OCI-LY7 (cell line): ENCODE measurements at regions not wholly inside any gene's neighbourhood (a gene's known extent, or its start where the extent isn't known, plus 50 kb on each side); places are given as distances from the start of the nearest gene placed in this dataset.
"Not testable (repeated sequence)": the region's sequence is repeated elsewhere in the genome, so short reads cannot be mapped to it uniquely, and the experiment has no call there.

Source experiments
- BruUV-seq: library from RNA; stranded (reverse); fragments of 400-500 nt; replicated peaks from 2 replicates; lab custom pipeline; 2021; lab: Mats Ljungman, UMichigan
- CTCF ChIA-PET: fragments of 300-600 bp; sonication (Branson Sonifier 250); formaldehyde crosslinking; loops from one replicate; lab custom pipeline; 2022; ENCODE audit warnings: antibody characterized with exemption; ENCODE audit not compliant: unreplicated experiment; lab: Charles Lee
- POLR2A ChIA-PET: fragments of 300-600 bp; sonication (Branson Sonifier 250); formaldehyde crosslinking; loops from one replicate; lab custom pipeline; 2022; ENCODE audit warnings: antibody characterized with exemption; lab: Charles Lee
- DNase-seq: peaks from one replicate; pipeline ENCODE4 v3.0.0-alpha.2; 2015; ENCODE audit warnings: low spot score
- H2AFZ ChIP-seq: fragments of 200-600 bp; sonication (generic), shearing (Covaris generic); 2 replicates; pipeline ENCODE4 v1.6.1; 2014; ENCODE audit warnings: mild to moderate bottlenecking, antibody characterized with exemption, low read length, moderate library complexity
- H3K27ac ChIP-seq: fragments of 200-600 bp; sonication (generic); 2 replicates; pipeline ENCODE4 v1.5.1; 2014; ENCODE audit warnings: mixed run types, low read depth, mild to moderate bottlenecking, moderate library complexity, low read length, inconsistent platforms; ENCODE audit not compliant: poor library complexity, severe bottlenecking
- H3K36me3 ChIP-seq: fragments of 200-600 bp; sonication (generic); 2 replicates; pipeline ENCODE4 v1.6.1; 2014; ENCODE audit warnings: mild to moderate bottlenecking, antibody characterized with exemption, low read length, moderate library complexity, mixed read lengths; ENCODE audit not compliant: insufficient read depth
- H3K4me1 ChIP-seq: fragments of 200-600 bp; sonication (generic); 2 replicates; pipeline ENCODE4 v1.5.1; 2014; ENCODE audit warnings: mild to moderate bottlenecking, low read length; ENCODE audit not compliant: insufficient read depth, poor library complexity, severe bottlenecking
- H3K4me2 ChIP-seq: fragments of 200-600 bp; sonication (generic); 2 replicates; pipeline ENCODE4 v1.6.1; 2014; ENCODE audit warnings: mild to moderate bottlenecking, low read length
- H3K4me3 ChIP-seq: fragments of 200-600 bp; sonication (generic); 2 replicates; pipeline ENCODE4 v1.5.1; 2014; ENCODE audit warnings: mild to moderate bottlenecking, low read depth, low read length; ENCODE audit not compliant: poor library complexity, severe bottlenecking
- H3K79me2 ChIP-seq: fragments of 200-600 bp; sonication (generic); 2 replicates; pipeline ENCODE4 v1.6.1; 2016; ENCODE audit warnings: low read depth, mild to moderate bottlenecking, low read length, moderate library complexity, mixed read lengths; ENCODE audit not compliant: insufficient read depth
- H3K9me2 ChIP-seq: fragments of 200-600 bp; sonication (generic); 2 replicates; pipeline ENCODE4 v1.6.1; 2016; ENCODE audit warnings: mild to moderate bottlenecking, low read length, mixed read lengths; ENCODE audit not compliant: insufficient read depth
- H3K9me3 ChIP-seq: fragments of 200-600 bp; sonication (generic); 2 replicates; pipeline ENCODE4 v1.6.1; 2014; ENCODE audit warnings: mild to moderate bottlenecking, mixed run types, low read length, mixed read lengths
- H4K20me1 ChIP-seq: fragments of 200-600 bp; sonication (generic); 2 replicates; pipeline ENCODE4 v1.6.1; 2014; ENCODE audit warnings: mild to moderate bottlenecking, antibody characterized with exemption, low read length, moderate library complexity, mixed read lengths; ENCODE audit not compliant: insufficient read depth
- EZH2phosphoT487 ChIP-seq: fragments of 200-600 bp; sonication (generic); IDR thresholded peaks from 2 replicates; pipeline ENCODE4 v1.6.1; 2018; ENCODE audit warnings: low read depth, borderline replicate concordance, mild to moderate bottlenecking, mixed run types, antibody characterized with exemption, low read length, moderate library complexity, mixed read lengths
- intact Hi-C: fragments of 100-400 bp; cut with micrococcal nuclease; formaldehyde crosslinking; loops from one replicate; pipeline ENCODE4 v1.10.0; 2022; ENCODE audit not compliant: unreplicated experiment
- TF ChIP-seq, protein P1 (sequence below): fragments of 200-600 bp; sonication (generic); conservative IDR thresholded peaks from 2 replicates; pipeline ENCODE4 v1.5.1; 2014; ENCODE audit warnings: mild to moderate bottlenecking, antibody characterized with exemption, low read length, moderate library complexity, mixed read lengths

DNA sequence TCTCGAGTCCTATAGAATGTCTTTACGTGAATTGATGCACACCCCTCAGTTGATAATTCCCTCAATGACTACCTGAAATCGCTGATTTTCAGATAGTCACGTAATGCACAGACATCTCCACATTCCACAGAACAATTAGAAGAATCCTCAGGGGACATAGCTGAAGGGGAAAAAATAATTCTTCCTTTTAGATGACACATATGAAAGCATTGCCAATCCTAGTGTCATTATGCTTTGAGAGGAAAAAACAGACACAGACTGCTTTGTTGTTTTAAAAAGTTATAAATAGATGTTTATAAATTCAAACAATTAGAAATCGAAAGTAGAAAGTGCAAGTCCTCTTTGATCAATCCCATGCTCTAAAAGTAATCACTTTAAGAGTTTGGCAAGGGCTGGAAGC is 100.6 kb upstream of the FN1 start:
- Histone ChIP-seq H2AFZ (no peak overlapping the region), H3K9me3 (no peaks in the 10 kb centered on the region), H3K27ac (no peak overlapping the region), H3K9me2 (no peaks in the 10 kb centered on the region), H4K20me1 (no peaks in the 10 kb centered on the region), H3K4me1 (no peaks in the 10 kb centered on the region), H3K4me2 (no peak overlapping the region), H3K79me2 (no peaks in the 10 kb centered on the region), H3K4me3 (no peak overlapping the region), H3K36me3 (no peaks in the 10 kb centered on the region)
- TF ChIP-seq, protein P1, sequence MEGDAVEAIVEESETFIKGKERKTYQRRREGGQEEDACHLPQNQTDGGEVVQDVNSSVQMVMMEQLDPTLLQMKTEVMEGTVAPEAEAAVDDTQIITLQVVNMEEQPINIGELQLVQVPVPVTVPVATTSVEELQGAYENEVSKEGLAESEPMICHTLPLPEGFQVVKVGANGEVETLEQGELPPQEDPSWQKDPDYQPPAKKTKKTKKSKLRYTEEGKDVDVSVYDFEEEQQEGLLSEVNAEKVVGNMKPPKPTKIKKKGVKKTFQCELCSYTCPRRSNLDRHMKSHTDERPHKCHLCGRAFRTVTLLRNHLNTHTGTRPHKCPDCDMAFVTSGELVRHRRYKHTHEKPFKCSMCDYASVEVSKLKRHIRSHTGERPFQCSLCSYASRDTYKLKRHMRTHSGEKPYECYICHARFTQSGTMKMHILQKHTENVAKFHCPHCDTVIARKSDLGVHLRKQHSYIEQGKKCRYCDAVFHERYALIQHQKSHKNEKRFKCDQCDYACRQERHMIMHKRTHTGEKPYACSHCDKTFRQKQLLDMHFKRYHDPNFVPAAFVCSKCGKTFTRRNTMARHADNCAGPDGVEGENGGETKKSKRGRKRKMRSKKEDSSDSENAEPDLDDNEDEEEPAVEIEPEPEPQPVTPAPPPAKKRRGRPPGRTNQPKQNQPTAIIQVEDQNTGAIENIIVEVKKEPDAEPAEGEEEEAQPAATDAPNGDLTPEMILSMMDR: no peak
- TF ChIP-seq EZH2phosphoT487: no peak
- intact Hi-C loops: no loop called here
- POLR2A ChIA-PET: interaction anchor here (1.3 kb wide), 1 partner anchor 18 kb away, joined by 3 read pairs; no protein-coding TSS in a partner anchor
- DNase-seq: no peak
- BruUV-seq: no TSS peak
- CTCF ChIA-PET: no interaction called here

DNA sequence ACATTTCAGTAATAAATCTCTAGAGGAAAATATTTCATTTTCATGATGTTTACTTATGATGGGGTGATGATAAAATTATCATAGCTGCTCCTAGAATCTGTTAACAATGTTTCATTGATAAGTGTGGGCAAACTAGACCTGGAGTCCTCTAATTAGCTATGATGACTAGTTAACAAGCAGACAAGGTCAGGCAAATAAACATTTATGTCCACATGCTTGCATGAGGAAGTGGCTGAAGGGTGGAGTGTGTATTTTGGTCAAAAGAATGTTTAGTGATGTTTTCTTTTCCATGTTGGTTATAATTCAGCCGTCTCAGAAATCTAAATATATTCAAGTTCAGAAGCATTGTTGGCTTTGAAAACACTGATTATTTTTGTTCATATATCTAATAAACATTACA is 99.9 kb upstream of the FN1 start:
- no peak overlapping the region for H3K4me2 ChIP-seq
- no peaks in the 10 kb centered on the region for H3K79me2 ChIP-seq
- H3K4me3 ChIP-seq: no peak overlapping the region
- no peaks in the 10 kb centered on the region for H3K9me2 ChIP-seq
- H3K4me1 ChIP-seq: no peaks in the 10 kb centered on the region
- intact Hi-C loops: no loop called here
- H3K27ac ChIP-seq: no peak overlapping the region
- no peak overlapping the region for H2AFZ ChIP-seq
- no TSS peak for BruUV-seq
- no peak for DNase-seq
- no peaks in the 10 kb centered on the region for H3K9me3 ChIP-seq
- no peaks in the 10 kb centered on the region for H4K20me1 ChIP-seq
- no peaks in the 10 kb centered on the region for H3K36me3 ChIP-seq
- TF ChIP-seq EZH2phosphoT487: no peak
- TF ChIP-seq, protein P1: no peak
- CTCF ChIA-PET: no interaction called here
- POLR2A ChIA-PET: interaction anchor here (1.3 kb wide), 1 partner anchor 19 kb away, joined by 3 read pairs; no protein-coding TSS in a partner anchor

DNA sequence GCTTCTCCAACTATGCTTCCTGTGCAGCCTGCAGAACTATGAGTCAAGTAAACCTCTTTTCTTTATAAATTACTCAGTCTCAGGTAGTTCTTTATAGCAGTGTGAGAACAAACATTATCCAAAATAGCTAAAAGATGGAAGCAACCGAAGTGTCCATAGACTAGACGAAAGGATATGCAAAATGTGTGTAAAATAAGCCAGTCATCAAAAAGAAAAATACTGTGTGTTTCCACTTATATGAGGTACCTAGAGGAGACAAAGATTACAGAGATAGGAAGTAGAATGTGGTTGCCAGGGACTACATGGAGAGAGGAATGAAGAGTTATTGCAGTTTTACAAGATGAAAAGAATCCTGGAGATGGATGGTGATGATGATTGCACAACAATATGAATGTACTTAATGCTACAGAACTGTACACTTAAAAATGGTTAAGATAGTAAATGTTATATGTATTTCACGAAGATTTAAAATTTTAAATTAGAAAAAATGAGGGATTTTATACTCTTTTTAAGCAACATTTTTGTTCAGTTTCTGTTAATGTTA is 99.3 kb upstream of the FN1 start:
- H3K4me2 ChIP-seq: no peak overlapping the region
- no peaks in the 10 kb centered on the region for H4K20me1 ChIP-seq
- no peaks in the 10 kb centered on the region for H3K4me1 ChIP-seq
- ChIA-PET CTCF (no interaction called here), POLR2A (no interaction called here)
- H2AFZ ChIP-seq: no peak overlapping the region
- intact Hi-C loops: no loop called here
- H3K4me3 ChIP-seq: no peak overlapping the region
- no peak for DNase-seq
- H3K9me3 ChIP-seq: no peaks in the 10 kb centered on the region
- H3K9me2 ChIP-seq: no peaks in the 10 kb centered on the region
- H3K27ac ChIP-seq: no peak overlapping the region
- no TSS peak for BruUV-seq
- no peaks in the 10 kb centered on the region for H3K79me2 ChIP-seq
- no peaks in the 10 kb centered on the region for H3K36me3 ChIP-seq
- TF ChIP-seq EZH2phosphoT487: no peak
- TF ChIP-seq, protein P1: no peak

DNA sequence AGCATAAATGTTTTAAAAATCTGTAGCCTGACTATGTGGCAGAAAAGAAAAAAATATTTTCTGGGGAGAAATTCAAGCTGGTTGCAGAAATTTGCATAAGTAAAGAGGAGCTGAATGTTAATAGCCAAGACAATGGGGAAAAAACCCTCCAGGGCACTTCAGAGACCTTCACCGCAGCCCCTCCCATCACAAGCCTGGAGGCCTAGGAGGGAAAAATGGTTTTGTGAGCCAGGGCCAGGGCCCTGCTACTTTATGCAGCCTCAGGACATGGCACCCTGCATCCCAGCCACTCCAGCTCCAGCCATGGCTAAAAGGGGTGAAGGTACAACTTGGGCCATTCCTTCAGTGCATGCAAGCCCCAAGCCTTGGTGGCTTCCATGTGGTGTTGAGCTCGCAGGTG is 97.8 kb upstream of the FN1 start:
- POLR2A ChIA-PET, H3K4me2 ChIP-seq, H4K20me1 ChIP-seq, H3K4me3 ChIP-seq, H3K36me3 ChIP-seq, intact Hi-C loops, BruUV-seq, H3K4me1 ChIP-seq, H2AFZ ChIP-seq, H3K27ac ChIP-seq, CTCF ChIA-PET, H3K9me2 ChIP-seq, H3K79me2 ChIP-seq, H3K9me3 ChIP-seq, DNase-seq: not testable (repeated sequence)
